ENCODE measurements at regions not wholly inside any gene's neighbourhood (a gene's known extent, or its start where the extent isn't known, plus 50 kb on each side); places are given as distances from the start of the nearest gene placed in this dataset.

DNA sequence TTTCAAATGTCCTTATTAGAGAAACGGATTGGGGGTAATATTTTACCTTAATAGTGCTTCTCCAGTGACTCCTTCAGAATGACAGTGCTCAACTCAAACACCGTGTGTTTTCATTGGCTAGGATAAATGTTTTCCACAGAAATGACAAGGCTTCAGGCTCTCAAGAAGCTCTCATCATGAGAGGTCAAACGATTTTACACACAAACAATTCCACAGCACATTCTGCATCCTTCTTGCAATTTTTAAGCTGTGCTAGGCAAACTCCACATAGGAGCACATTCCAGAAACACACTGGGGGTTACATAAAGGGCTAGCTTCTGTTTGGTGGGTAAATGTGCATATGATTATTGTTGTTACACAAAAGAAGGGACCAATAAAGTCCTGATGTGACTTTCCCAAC lies 75.5 kb upstream of the IPO9 start:
- TF ChIP-seq, protein P1, sequence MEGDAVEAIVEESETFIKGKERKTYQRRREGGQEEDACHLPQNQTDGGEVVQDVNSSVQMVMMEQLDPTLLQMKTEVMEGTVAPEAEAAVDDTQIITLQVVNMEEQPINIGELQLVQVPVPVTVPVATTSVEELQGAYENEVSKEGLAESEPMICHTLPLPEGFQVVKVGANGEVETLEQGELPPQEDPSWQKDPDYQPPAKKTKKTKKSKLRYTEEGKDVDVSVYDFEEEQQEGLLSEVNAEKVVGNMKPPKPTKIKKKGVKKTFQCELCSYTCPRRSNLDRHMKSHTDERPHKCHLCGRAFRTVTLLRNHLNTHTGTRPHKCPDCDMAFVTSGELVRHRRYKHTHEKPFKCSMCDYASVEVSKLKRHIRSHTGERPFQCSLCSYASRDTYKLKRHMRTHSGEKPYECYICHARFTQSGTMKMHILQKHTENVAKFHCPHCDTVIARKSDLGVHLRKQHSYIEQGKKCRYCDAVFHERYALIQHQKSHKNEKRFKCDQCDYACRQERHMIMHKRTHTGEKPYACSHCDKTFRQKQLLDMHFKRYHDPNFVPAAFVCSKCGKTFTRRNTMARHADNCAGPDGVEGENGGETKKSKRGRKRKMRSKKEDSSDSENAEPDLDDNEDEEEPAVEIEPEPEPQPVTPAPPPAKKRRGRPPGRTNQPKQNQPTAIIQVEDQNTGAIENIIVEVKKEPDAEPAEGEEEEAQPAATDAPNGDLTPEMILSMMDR (IDR thresholded peaks at IDR 0.05), result no peak
- no peak for TF ChIP-seq POLR2A (IDR thresholded peaks at IDR 0.05)

All from thyroid gland (tissue), 4 donors.